ENCODE measurements at regions not wholly inside any gene's neighbourhood (a gene's known extent, or its start where the extent isn't known, plus 50 kb on each side); places are given as distances from the start of the nearest gene placed in this dataset.
"Not testable (repeated sequence)": the region's sequence is repeated elsewhere in the genome, so short reads cannot be mapped to it uniquely, and the experiment has no call there.

DNA sequence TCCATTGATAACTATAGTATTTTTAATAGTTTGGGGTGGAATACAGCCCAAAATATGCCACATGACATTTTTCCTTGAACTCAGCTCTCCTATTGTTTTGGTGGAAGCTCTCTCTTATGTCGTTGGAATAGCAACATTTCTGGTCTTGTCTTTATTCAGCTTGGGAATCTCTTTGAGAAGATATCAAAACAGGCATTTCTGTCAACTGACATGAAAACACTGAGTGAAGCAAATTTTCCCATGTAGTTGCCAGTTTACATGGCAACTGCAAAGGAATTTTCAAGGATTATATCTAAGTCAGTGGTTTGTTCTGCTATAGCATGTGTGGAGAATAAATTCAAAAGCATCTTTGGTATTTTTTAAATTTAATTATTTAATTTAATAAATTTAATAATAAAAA, 863.5 kb upstream of the CDH8 start:
- no peak for DNase-seq (ENCODE audit: low spot score)

DNA sequence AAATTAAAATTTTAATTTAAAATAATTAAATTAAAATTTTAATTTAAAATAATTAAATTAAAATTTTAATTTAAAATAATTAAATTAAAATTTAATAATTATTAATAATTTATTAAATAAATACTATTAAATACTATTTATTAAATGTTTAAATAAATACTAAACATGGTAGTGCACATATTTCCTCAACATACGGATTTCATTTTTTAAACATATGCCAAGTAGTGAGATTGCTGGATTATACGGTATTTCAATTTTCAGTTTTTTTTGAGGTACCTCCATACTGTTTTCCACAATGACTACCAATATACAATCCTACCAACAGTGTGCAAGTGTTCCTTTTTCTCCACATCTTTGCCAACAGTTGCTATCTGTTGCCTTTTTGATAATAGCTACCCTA, 852.9 kb upstream of the CDH8 start:
- DNase-seq (ENCODE audit: low spot score) = no peak

GRCh38 chr16:62883509-62883908, 847.3 kb upstream of the CDH8 start:
- no peak for DNase-seq (ENCODE audit: low spot score)

GRCh38 chr16:62882552-62883221, 846.4 kb upstream of the CDH8 start:
- no peak for DNase-seq (ENCODE audit: low spot score)

GRCh38 chr16:62876133-62876532, 839.9 kb upstream of the CDH8 start:
- no peak for DNase-seq (ENCODE audit: low spot score)

DNA sequence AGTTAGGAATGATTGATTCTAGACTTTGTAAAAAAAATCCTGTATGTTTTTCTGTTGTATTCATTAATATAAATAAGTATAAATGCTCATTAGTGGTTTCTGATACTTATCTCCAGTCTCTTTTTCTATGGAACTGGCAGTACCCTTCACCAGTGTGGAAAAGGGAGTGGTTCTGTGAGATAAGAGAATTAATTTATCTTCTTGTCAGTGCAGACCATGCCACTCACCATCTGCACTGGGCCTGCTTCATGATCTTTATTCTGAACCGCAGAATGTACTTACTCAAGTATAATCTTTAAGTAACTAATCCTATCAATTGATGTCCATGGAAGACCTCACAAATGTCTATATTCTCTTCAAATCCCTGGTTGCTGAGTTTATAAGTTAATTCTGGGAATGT, 836.1 kb upstream of the CDH8 start:
- DNase-seq (ENCODE audit: low spot score) = no peak

DNA sequence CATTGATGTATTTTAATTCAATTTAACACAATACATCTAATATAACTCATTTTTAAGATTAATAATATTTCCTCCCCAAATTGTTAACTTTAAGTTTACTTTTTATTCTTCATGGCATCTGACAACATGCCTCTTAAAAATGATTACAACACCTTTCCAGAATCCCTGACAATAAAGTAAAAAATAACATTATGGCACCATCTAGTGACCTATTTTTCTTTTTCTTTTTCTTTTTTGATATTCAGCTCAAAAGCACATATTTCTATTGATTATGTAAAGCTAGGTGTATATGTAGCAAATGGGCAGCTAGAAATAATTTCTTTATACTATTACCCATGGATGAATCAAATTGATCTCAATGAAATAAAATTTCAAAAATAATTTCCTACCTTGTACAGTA, 834.3 kb upstream of the CDH8 start:
- DNase-seq (ENCODE audit: low spot score) = no peak

DNA sequence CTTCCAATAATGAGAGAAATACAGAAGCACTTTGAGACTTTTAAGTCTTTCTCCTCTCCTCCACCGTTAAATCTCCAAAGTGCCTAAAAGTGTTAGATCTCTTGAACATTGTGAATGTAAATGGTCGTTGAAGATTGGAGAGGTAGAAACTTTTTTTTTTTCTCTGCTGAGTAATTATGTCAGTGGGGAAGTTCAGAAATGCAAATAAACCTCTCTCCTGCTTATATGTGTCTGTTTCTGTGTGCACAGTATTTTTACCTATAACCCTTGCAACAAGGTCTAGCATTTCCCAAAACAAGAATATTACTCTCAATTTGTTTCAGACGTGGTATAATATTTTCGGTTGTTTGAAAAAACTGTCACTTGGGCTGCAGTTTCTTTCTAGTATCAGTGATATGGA, 833.6 kb upstream of the CDH8 start:
- DNase-seq (ENCODE audit: low spot score) = no peak

DNA sequence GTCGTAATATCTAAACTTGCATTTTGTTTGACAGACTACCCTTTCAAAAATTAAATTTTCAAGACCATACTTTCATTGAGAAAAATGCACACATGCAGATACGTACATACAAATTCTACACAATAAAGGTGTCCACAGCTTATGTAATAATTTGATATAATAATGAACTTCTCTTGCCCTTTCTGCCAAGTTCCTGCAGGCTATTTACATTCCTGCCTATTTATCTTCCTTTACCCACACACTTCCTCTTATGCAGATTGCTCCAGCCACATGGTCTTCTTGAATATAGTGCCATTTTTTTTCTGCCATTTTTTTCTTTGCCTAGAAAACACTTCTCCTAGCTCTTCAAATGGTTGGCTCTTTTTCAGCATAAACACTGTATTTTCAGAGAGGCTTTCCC, 826.9 kb upstream of the CDH8 start:
- no peak for DNase-seq (ENCODE audit: low spot score)

DNA sequence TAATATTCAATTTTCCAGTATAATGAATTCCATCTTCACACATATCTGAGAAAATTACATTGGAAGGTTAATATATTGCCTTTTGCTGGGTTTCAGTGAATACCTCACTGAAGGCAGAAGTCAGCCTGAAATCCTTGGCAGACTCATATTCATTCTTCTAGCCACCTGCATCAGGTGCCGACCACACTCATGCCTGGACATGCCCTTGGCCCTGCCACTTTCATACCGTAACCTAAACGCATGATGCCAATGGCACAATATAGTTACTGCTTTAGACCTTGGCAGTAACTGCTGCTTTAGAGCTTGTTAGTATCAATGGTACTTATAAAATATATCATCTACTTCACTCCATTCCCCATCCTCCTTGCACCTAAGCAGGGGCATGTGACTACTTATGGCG, 817.6 kb upstream of the CDH8 start:
- no peak for DNase-seq (ENCODE audit: low spot score)

- no peak for DNase-seq (ENCODE audit: low spot score)
These were observed 810.3 kb upstream of the CDH8 start for GRCh38 chr16:62846399-62847057.

GRCh38 chr16:62832214-62832613, 796.0 kb upstream of the CDH8 start:
- no peak for DNase-seq (ENCODE audit: low spot score)

DNA sequence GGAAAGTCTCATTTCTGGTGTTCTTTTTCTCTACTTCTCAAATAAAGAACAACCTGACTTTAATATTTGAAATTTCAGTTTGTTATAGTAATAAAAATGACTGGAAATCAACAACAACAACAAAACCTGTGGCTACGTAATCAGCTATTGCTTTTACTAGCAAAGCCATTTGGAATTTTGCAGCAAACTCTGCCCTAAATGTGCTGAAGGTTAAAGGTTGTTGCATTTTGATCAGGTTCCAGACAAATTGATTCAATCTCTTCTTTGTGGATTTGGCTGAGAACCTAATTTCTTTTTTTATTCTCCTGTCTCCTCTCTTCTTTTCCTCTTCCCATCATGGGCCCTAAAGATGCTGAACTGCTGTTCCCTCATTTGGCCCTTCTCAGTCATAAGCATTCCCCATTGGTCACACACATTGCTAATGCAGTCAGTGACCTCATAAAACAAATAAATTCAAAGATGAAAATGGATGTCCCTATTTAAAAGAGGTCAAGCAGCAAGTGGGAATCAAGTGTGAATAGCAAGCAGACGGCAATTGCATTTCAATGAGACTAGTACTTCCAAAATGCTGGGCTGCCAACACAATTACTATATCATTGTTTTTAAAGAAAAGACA, 795.1 kb upstream of the CDH8 start:
- DNase-seq (ENCODE audit: low spot score) = no peak

DNA sequence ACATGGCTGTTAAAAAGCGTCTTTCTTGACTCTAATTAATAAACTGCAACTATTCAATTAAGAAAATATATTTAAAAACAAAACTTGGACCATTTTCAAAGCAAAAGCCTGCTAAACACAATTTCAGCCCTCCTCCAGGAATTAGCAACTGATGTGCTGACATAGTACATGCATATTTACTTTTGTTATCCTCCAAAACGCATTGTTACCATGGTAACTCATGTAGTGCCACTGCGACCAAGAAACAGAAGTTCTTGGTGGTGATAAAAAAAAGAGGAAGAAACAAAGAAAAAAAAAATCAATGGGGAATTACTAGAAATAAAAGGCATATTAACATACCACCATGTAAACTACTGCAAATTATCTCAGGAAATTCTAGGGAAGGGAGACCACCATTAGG, 793.4 kb upstream of the CDH8 start:
- no peak for DNase-seq (ENCODE audit: low spot score)

GRCh38 chr16:62829084-62829483, 792.8 kb upstream of the CDH8 start:
- DNase-seq (ENCODE audit: low spot score) = no peak

GRCh38 chr16:62821824-62822223, 785.6 kb upstream of the CDH8 start:
- DNase-seq (ENCODE audit: low spot score) = no peak

DNA sequence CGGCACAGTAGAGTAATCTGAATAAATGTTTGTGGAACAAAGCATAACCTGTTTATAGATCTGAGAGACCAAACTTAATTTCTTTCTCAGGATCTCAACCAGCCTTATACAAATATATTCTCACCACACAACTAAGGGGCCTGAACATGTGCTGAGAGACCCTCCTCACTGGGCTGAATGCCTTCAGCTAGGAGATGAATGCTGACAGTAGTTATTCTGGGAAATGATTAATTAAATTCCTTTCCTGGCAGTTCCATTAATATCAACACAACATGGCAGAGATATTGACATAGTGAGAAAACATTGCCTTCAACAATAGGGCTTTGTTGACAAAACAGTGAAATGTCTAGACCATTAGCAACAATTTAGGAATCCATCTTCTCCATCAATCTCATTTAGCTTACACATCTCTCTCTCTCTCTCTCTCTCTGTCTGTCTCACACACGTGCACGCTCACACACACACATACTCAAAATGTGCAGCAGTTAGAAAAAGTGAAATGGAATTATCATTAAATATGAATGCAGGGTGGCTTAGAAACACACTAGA, 780.8 kb upstream of the CDH8 start:
- DNase-seq (ENCODE audit: low spot score) = no peak

DNA sequence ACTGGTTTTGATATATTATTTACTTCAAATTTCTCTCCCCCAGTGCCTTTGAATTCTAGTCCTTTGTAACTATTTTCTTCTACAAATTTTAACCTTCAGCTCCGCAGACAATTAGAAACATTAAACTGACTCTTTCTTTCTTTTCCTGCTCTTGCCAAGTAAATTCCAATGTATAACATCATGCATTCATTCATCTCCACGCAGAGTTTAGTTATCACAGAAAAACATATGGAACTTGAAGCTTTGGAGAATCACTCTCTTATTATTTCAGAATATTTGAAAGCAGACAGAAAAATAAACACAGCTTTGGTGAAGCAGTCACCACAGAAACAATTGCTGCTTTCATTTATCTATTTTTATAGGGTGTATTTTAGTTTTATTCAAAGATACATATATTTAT, 778.7 kb upstream of the CDH8 start:
- no peak for DNase-seq (ENCODE audit: low spot score)

DNA sequence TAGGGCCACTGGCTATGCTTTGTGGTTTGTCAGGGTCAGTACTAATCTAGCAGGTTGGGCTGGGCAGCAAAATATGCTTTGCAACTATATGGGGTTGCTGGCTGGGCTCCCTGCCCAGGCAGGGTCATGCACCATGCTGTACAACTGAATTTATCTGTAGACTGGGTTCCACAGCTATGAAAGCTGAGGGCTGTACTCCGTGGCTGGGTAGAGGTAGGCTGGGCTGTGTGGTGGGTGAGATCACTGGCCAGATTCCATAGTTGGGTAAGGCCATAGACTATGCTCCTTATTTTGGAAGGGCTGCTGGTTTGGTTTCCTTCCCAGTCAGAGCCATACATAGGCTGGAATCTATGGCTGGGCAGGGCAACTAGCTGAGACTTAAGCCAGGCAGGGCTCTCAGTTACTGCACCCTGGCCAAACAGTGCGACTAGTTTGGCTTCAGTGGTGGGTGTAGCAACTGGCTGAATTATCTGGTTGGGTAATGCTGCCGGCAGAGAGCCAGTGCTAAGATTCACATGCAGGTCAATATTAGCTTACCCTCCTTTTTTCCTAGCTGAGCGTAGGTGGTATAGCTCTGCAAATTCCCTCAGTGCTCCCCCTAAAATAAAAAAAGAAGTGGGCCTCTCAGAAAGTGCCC, 769.1 kb upstream of the CDH8 start:
- DNase-seq (ENCODE audit: low spot score) = no peak

GRCh38 chr16:62794724-62795123, 758.5 kb upstream of the CDH8 start:
- no peak for DNase-seq (ENCODE audit: low spot score)

DNA sequence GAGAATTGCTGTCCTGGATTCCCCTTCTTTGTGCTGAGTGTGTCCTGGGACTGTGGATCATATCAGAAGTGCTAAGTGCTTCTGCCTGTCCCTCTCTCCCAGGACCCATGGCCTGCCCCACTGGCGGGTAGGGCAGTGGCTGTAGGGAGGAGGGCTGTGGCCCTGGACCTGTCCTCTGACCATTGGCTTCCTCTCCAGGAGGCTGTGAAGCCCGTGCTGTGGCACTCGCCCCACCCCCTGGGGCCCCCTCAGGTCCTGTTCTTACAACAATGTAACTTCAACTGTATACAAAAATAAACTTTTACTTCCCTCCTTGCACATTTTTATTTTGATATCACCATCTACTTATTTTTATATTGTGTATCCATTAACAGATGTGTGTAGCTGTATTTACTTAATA, 743.8 kb upstream of the CDH8 start:
- not testable (repeated sequence) for DNase-seq (ENCODE audit: low spot score)

GRCh38 chr16:62764572-62764971, 728.3 kb upstream of the CDH8 start:
- no peak for DNase-seq (ENCODE audit: low spot score)

DNA sequence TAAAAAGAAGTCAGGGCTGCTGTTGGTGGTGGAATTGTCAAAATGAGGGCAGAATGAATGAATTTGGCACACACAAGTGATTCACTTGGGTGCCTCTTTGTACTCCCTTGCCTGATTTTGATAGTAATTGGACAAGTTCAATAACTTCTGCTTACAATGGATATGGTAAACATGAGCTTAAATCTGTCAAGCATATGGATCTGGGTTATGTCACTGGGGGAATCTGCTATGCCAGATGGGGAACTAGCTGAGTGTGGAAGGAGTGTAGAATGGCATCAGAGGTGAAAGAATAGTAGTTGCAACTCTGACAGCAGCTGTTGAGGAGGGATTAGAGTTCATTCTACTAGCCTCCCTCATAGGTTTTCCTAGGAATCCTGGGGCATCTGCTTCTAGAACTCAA, 724.2 kb upstream of the CDH8 start:
- DNase-seq (ENCODE audit: low spot score) = no peak

All from HuH-7 (cell line).